ENCODE measurements at regions not wholly inside any gene's neighbourhood (a gene's known extent, or its start where the extent isn't known, plus 50 kb on each side); places are given as distances from the start of the nearest gene placed in this dataset.
A peak's percentile ranks its signal among the peaks of the same experiment; 100 is the strongest.
"Not testable (repeated sequence)": the region's sequence is repeated elsewhere in the genome, so short reads cannot be mapped to it uniquely, and the experiment has no call there.

- H3K36me3 ChIP-seq (ENCODE audit: control insufficient read depth in 1 of 2, insufficient read depth in 2 of 2, low read length in 1 of 2); H3K4me3 ChIP-seq (ENCODE audit: low read length in 2 of 2); intact Hi-C loops (cut with DNase I); H3K9me3 ChIP-seq (ENCODE audit: control insufficient read depth, low read length); H3K27ac ChIP-seq (ENCODE audit: low read depth in 1 of 2, low read length in 2 of 2); H3K4me1 ChIP-seq (ENCODE audit: control insufficient read depth in 1 of 2, insufficient read depth in 2 of 2, low read length in 2 of 2); H3K27me3 ChIP-seq (ENCODE audit: control insufficient read depth in 1 of 2, insufficient read depth in 2 of 2, low read length in 1 of 2): not testable (repeated sequence)
- DNase-seq (peak; percentile 78), ATAC-seq (ENCODE audit: low FRiP score) (peak; percentile 85)
- WGBS, 2 donors: 33 to 34% methylated on average over 7 of the region's 7 CpGs
Observed at GRCh38 chr5:39525781-39526180, 101.0 kb upstream of the DAB2 start.

- Histone ChIP-seq H3K27ac (ENCODE audit: low read depth in 1 of 2, low read length in 2 of 2) (peak overlapping the region in 1 of 2 donors; percentile 23), H3K9me3 (ENCODE audit: control insufficient read depth, low read length) (no peaks in the 10 kb centered on the region)
Observed at GRCh38 chr5:39525271-39525670, 100.5 kb upstream of the DAB2 start.

GRCh38 chr5:39523821-39524220, 99.0 kb upstream of the DAB2 start:
- peaks cover 1 to 2% of the 10 kb centered on the region in 2 donors for H3K4me1 ChIP-seq (ENCODE audit: control insufficient read depth in 1 of 2, insufficient read depth in 2 of 2, low read length in 2 of 2)
- peaks cover 0 to 2% of the 10 kb centered on the region in 2 donors for H3K27me3 ChIP-seq (ENCODE audit: control insufficient read depth in 1 of 2, insufficient read depth in 2 of 2, low read length in 1 of 2)
- no peak overlapping the region for H3K4me3 ChIP-seq (ENCODE audit: low read length in 2 of 2)
- ATAC-seq (ENCODE audit: low FRiP score): no peak
- intact Hi-C loops (cut with DNase I): no loop called here
- no peaks in the 10 kb centered on the region for H3K36me3 ChIP-seq (ENCODE audit: control insufficient read depth in 1 of 2, insufficient read depth in 2 of 2, low read length in 1 of 2)
- no peaks in the 10 kb centered on the region for H3K9me3 ChIP-seq (ENCODE audit: control insufficient read depth, low read length)
- DNase-seq: no peak
- no peak overlapping the region for H3K27ac ChIP-seq (ENCODE audit: low read depth in 1 of 2, low read length in 2 of 2)
- 86 to 93% methylated on average over 4 of the region's 4 CpGs for WGBS, 2 donors

More at GRCh38 chr5:39525271-39525670, 100.5 kb upstream of the DAB2 start:
- no peak overlapping the region for H3K4me3 ChIP-seq (ENCODE audit: low read length in 2 of 2)
- 91 to 95% methylated on average over 2 of the region's 2 CpGs for WGBS, 2 donors
- H3K4me1 ChIP-seq (ENCODE audit: control insufficient read depth in 1 of 2, insufficient read depth in 2 of 2, low read length in 2 of 2): peaks cover 0 to 3% of the 10 kb centered on the region in 2 donors
- ATAC-seq (ENCODE audit: low FRiP score) (no peak), DNase-seq (no peak)
- intact Hi-C loops (cut with DNase I): no loop called here
- peaks cover 0 to 2% of the 10 kb centered on the region in 2 donors for H3K27me3 ChIP-seq (ENCODE audit: control insufficient read depth in 1 of 2, insufficient read depth in 2 of 2, low read length in 1 of 2)
- H3K36me3 ChIP-seq (ENCODE audit: control insufficient read depth in 1 of 2, insufficient read depth in 2 of 2, low read length in 1 of 2): no peaks in the 10 kb centered on the region

GRCh38 chr5:39521940-39522590, 97.3 kb upstream of the DAB2 start:
- intact Hi-C loops (cut with DNase I): no loop called here
- Histone ChIP-seq H3K4me1 (ENCODE audit: control insufficient read depth in 1 of 2, insufficient read depth in 2 of 2, low read length in 2 of 2) (peaks cover 1 to 2% of the 10 kb centered on the region in 2 donors), H3K9me3 (ENCODE audit: control insufficient read depth, low read length) (no peaks in the 10 kb centered on the region), H3K36me3 (ENCODE audit: control insufficient read depth in 1 of 2, insufficient read depth in 2 of 2, low read length in 1 of 2) (no peaks in the 10 kb centered on the region), H3K27me3 (ENCODE audit: control insufficient read depth in 1 of 2, insufficient read depth in 2 of 2, low read length in 1 of 2) (peaks cover 0 to 2% of the 10 kb centered on the region in 2 donors), H3K27ac (ENCODE audit: low read depth in 1 of 2, low read length in 2 of 2) (no peak overlapping the region), H3K4me3 (ENCODE audit: low read length in 2 of 2) (no peak overlapping the region)
- WGBS, 2 donors: 79 to 89% methylated on average over 4 of the region's 4 CpGs
- ATAC-seq (ENCODE audit: low FRiP score): no peak
- DNase-seq: no peak

- intact Hi-C loops (cut with DNase I): no loop called here
- Histone ChIP-seq H3K9me3 (ENCODE audit: control insufficient read depth, low read length) (no peaks in the 10 kb centered on the region), H3K27ac (ENCODE audit: low read depth in 1 of 2, low read length in 2 of 2) (no peak overlapping the region), H3K4me3 (ENCODE audit: low read length in 2 of 2) (no peak overlapping the region), H3K27me3 (ENCODE audit: control insufficient read depth in 1 of 2, insufficient read depth in 2 of 2, low read length in 1 of 2) (no peaks in the 10 kb centered on the region), H3K4me1 (ENCODE audit: control insufficient read depth in 1 of 2, insufficient read depth in 2 of 2, low read length in 2 of 2) (peaks cover 1 to 2% of the 10 kb centered on the region in 2 donors), H3K36me3 (ENCODE audit: control insufficient read depth in 1 of 2, insufficient read depth in 2 of 2, low read length in 1 of 2) (no peaks in the 10 kb centered on the region)
- no peak for DNase-seq
- 90 to 93% methylated on average over 2 of the region's 2 CpGs for WGBS, 2 donors
- ATAC-seq (ENCODE audit: low FRiP score): no peak
Observed at GRCh38 chr5:39521098-39521860, 96.5 kb upstream of the DAB2 start.

GRCh38 chr5:39520232-39520572, 95.4 kb upstream of the DAB2 start:
- intact Hi-C loops (cut with DNase I): no loop called here

GRCh38 chr5:39519566-39520231, 94.9 kb upstream of the DAB2 start:
- Histone ChIP-seq H3K9me3 (ENCODE audit: control insufficient read depth, low read length) (no peaks in the 10 kb centered on the region), H3K4me1 (ENCODE audit: control insufficient read depth in 1 of 2, insufficient read depth in 2 of 2, low read length in 2 of 2) (peaks cover 1 to 2% of the 10 kb centered on the region in 2 donors), H3K27ac (ENCODE audit: low read depth in 1 of 2, low read length in 2 of 2) (no peak overlapping the region), H3K27me3 (ENCODE audit: control insufficient read depth in 1 of 2, insufficient read depth in 2 of 2, low read length in 1 of 2) (no peaks in the 10 kb centered on the region), H3K4me3 (ENCODE audit: low read length in 2 of 2) (no peak overlapping the region), H3K36me3 (ENCODE audit: control insufficient read depth in 1 of 2, insufficient read depth in 2 of 2, low read length in 1 of 2) (no peaks in the 10 kb centered on the region)
- ATAC-seq (ENCODE audit: low FRiP score) (no peak), DNase-seq (no peak)
- intact Hi-C loops (cut with DNase I): no loop called here
- WGBS, 2 donors: 29 to 39% methylated on average over 3 of the region's 3 CpGs

More at GRCh38 chr5:39520232-39520572, 95.4 kb upstream of the DAB2 start:
- no peak for ATAC-seq (ENCODE audit: low FRiP score)
- WGBS, 2 donors: 0 to 7% methylated on average over 3 of the region's 3 CpGs
- DNase-seq: no peak
- H3K4me1 ChIP-seq (ENCODE audit: control insufficient read depth in 1 of 2, insufficient read depth in 2 of 2, low read length in 2 of 2): peaks cover 1 to 2% of the 10 kb centered on the region in 2 donors
- H3K9me3 ChIP-seq (ENCODE audit: control insufficient read depth, low read length): no peaks in the 10 kb centered on the region
- H3K4me3 ChIP-seq (ENCODE audit: low read length in 2 of 2): no peak overlapping the region
- no peak overlapping the region for H3K27ac ChIP-seq (ENCODE audit: low read depth in 1 of 2, low read length in 2 of 2)
- H3K27me3 ChIP-seq (ENCODE audit: control insufficient read depth in 1 of 2, insufficient read depth in 2 of 2, low read length in 1 of 2): no peaks in the 10 kb centered on the region
- H3K36me3 ChIP-seq (ENCODE audit: control insufficient read depth in 1 of 2, insufficient read depth in 2 of 2, low read length in 1 of 2): no peaks in the 10 kb centered on the region

- no peak for ATAC-seq (ENCODE audit: low FRiP score)
- Histone ChIP-seq H3K27ac (ENCODE audit: low read depth in 1 of 2, low read length in 2 of 2) (no peak overlapping the region), H3K9me3 (ENCODE audit: control insufficient read depth, low read length) (no peaks in the 10 kb centered on the region), H3K4me3 (ENCODE audit: low read length in 2 of 2) (no peak overlapping the region), H3K4me1 (ENCODE audit: control insufficient read depth in 1 of 2, insufficient read depth in 2 of 2, low read length in 2 of 2) (peaks cover under 1 to 2% of the 10 kb centered on the region in 2 donors), H3K27me3 (ENCODE audit: control insufficient read depth in 1 of 2, insufficient read depth in 2 of 2, low read length in 1 of 2) (no peaks in the 10 kb centered on the region), H3K36me3 (ENCODE audit: control insufficient read depth in 1 of 2, insufficient read depth in 2 of 2, low read length in 1 of 2) (no peaks in the 10 kb centered on the region)
- intact Hi-C loops (cut with DNase I): no loop called here
- DNase-seq: no peak
Observed at GRCh38 chr5:39519079-39519478, 94.3 kb upstream of the DAB2 start.

All from aorta (tissue), 5 donors.